GM18519 (cell line): ENCODE measurements at regions not wholly inside any gene's neighbourhood (a gene's known extent, or its start where the extent isn't known, plus 50 kb on each side); places are given as distances from the start of the nearest gene placed in this dataset.

Source experiments
- ATAC-seq: cut with Tn5 transposase; IDR thresholded peaks from one replicate; pipeline ENCODE4 v1.9.1; 2021; ENCODE audit warnings: mild to moderate bottlenecking, moderate library complexity; ENCODE audit not compliant: unreplicated experiment, low FRiP score

DNA sequence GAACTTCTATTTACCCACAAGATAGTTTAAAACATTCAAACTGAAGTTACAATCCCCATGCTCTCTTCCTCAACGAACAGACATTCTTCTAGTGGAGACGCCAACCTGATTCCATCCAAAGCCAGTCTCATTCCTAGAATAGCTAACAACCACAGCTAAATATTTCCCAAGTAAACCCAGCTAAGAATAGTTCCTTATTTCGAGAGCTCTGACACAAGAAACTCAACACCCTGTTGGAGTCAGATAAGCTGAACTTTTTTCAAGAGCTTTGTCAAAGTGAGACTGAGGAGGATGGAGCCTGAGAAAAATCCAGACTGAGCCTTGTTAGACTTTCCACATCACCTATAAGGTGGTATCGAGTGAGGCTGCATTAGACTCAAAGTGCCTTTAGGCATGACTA, 56.7 kb upstream of the RPS23 start:
- no peak for ATAC-seq

DNA sequence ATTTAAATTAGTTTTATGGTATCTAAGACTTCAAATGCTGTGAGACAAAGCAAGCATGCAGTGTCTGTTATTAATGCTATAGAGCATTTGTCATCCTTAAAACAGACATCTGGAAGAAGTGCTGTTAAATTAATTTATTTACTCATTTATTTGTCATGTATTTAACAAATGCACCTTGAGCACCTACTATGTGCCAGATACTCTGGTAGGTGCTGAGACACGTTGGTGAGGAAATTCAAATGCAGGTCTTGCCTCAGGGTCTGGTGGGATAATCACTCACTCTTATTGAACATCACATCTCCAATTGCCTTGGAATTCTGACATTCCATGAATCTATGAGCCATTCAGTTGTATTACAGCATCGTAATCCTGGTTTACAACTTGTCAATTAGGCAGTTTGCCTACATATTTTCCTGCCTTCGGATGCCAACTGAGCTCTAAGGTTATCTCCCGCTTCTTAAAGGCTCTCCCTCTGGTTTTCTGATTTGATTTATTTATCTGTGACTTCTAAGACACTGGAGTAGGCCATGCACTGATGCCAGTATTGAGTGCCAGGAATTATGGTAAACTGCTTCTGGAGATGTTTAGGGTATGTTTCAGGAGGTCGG, 56.0 kb upstream of the RPS23 start:
- ATAC-seq = no peak

DNA sequence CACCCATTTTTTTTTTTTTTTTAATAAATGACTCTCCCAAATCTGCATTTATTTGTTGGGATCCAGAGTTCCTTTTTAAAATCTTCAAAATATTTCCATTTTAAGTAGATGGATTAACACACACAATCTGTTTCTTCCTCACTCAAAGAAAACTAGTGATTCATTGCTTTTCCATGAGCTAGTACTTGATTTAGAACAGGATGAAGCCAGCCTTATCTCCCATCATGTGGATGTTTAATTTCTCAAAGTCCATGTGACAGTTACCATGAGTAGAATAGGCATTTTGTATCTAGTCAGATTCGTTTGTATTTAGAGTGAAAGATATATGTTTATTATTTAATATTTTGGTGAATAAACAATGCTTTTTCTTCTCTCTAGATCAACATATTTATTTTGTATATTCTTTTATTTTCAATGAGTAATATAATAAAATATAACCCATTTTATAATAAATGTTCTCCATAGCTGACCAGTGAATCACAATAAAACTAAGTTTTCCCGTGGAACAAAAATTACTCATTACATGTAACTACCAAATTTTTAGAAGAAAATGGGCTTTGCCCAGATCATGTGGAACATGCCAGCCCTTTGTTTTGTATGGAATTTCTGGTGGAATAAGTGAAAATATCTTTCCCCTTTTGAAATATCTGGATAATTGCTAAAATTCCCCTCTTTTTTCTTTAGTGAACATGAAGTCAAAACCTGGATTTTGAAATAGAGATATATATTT, 54.9 kb upstream of the RPS23 start:
- ATAC-seq = no peak

DNA sequence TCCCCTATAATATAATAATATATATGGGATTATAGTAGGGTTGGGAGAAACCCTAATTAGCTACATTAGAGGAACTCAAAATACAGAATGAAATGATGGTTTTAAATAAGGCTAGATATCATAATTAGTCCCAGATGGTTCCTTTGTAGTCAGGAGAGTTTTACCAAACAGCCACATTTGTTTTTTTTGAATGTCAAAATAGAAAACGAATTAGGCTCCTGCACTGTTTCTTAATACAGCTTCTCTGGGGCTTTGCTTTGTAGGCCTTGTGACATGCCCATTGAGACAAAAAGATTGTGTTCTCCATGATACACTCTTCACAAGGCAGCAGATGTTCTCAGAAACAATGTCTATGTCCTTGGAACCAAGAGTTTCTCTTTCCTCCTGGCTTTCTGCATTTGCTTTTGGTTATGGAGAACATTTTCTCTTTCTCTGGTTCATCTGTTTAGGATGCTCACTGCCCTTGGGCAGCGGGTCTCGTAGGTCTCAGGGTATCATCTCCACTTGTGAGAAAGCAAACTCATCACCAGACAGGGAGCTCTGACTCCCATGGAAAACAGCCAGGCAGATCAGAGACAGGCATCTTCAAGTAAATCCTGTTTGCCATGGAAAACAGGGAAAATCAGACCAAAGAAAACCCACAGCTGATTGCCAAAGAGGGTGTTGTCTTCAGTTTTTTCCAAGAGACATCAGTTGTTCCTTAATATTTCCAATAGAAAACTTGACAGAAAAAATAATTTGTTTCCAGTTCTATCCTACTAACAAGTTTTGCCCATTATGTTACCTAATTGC, 54.1 kb upstream of the RPS23 start:
- ATAC-seq = no peak

DNA sequence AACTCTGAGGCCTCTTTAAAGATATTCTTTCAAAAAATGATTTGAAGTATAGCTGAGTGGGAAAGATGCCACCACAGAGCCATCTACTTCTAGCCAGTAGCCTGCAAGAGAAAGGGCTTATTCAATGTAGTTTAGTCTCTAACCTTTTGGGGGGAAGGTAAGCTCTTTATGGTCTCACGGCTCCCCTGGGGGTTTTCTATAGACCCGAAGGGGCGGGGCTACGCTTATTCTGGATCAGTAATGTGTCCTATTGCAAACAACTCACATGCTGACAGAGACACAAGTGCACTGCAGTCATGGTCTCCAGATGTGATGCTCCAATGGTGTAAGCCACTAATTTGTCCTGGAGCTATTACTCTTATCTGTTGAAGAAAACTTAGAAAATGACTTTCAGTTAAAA, 53.4 kb upstream of the RPS23 start:
- no peak for ATAC-seq

DNA sequence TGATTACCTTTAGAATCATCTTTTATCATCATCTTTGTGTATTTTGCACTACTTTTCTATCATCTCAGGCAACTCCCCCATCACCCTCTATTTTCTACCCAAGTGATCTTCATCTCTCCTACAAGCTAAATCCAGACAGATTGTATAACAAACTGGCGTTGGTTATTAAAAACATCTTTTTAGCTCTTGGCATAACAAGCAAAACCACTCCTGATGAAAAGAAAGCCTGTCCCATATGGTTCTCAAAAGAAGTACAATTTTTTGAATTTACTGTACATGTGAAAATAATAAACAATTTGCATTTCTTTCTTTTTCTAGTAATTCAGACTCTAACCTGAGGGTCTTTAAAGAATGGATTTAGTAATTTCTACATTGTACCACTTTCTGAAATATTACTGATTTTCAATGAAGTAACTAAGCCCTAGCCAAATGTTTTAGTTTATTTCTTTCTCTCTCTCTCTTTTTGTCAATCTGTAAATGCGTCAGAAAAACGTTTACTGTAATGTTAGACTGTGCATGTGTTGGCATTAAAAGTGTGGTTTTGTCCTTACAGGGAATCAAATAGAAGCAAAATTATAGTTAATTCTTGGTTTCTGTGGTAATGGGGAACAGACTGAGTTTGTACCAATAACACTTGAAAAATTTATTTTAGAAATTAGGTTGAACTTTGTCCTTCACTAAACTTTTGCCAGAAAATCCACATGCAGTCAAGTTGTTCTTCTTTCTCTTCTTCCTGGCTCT, 52.5 kb upstream of the RPS23 start:
- ATAC-seq = no peak

DNA sequence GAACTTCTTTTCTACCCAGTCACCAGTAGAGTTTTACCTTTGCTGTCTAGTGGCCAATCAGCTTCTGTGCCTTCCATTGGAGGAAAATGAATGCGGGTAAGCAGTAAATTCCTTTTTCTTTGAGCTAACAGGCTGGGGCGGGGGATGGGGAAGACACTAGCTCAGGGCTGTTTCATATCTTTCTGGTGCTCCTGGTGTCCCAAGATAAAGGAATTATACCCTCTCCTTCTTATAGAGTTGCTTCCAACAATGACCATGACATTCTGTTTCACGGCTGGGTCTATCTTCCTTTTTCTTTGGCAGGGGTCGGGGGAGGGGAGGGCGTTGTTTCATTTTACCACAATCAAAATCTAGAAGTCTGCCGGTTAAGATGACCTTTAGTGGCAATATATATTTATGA, 51.2 kb upstream of the RPS23 start:
- no peak for ATAC-seq
